Right lobe of liver (tissue), 6 donors: ENCODE measurements at regions not wholly inside any gene's neighbourhood (a gene's known extent, or its start where the extent isn't known, plus 50 kb on each side); places are given as distances from the start of the nearest gene placed in this dataset.

Experiments
- ATAC-seq, 4 donors: fragments of 200-7000 bp; cut with Tn5 transposase; one replicate each; pipeline ENCODE4 v1.9.1; 2020; ENCODE audit warnings: mild to moderate bottlenecking in 4 of 4, moderate library complexity in 4 of 4
- DNase-seq, 3 donors: peaks; one replicate each; pipeline ENCODE4 v3.0.0-alpha.2; 2020
- H3K27ac ChIP-seq, 3 donors: fragments of 200-600 bp; one replicate each; pipeline ENCODE4 v1.8.0; 2022
- H3K27me3 ChIP-seq, 2 donors: fragments of 200-600 bp; one replicate each; pipeline ENCODE4 v1.8.0; 2022
- H3K36me3 ChIP-seq, 4 donors: fragments of 200-600 bp; sonication (generic) in 1 of 4; one replicate each; pipeline versions ENCODE4 v1.5.1 to v1.8.0; 2017 to 2022; ENCODE audit warnings: control low read depth in 1 of 4
- H3K4me1 ChIP-seq, 4 donors: fragments of 200-600 bp; sonication (generic) in 1 of 4; one replicate each; pipeline versions ENCODE4 v1.5.1 to v1.8.0; 2017 to 2022; ENCODE audit warnings: control low read depth in 1 of 4
- H3K4me3 ChIP-seq, 3 donors: fragments of 200-600 bp; one replicate each; pipeline ENCODE4 v1.8.0; 2022
- H3K9me3 ChIP-seq, 4 donors: fragments of 200-600 bp; sonication (generic) in 1 of 4; one replicate each; pipeline versions ENCODE4 v1.5.1 to v1.8.0; 2017 to 2022; ENCODE audit warnings: control low read depth in 1 of 4
- POLR2A ChIP-seq: fragments of 450-650 bp; IDR thresholded peaks from one replicate; pipeline ENCODE4 v1.6.1; 2017; ENCODE audit warnings: antibody characterized with exemption, mild to moderate bottlenecking
- WGBS: methylation state at CpG from one replicate; pipeline ENCODE4 v1.1.6; 2018; ENCODE audit warnings: low coverage, low lambda C conversion rate; ENCODE audit not compliant: insufficient coverage; ENCODE audit errors: missing lambda C conversion rate; 5-methylcytosine and 5-hydroxymethylcytosine counted together
- intact Hi-C, 2 donors: fragments of 100-400 bp; cut with DNase I; formaldehyde crosslinking; loops; one replicate each; pipeline versions ENCODE4 v1.11.2 to v1.14.1; 2022
- TF ChIP-seq, protein P1 (sequence below), 4 donors: fragments of 200-600 bp in 3 of 4; fragments of 450-650 bp in 1 of 4; IDR thresholded peaks; one replicate each; pipeline versions ENCODE4 v1.5.1 to v1.8.0; 2016 to 2022; ENCODE audit warnings: antibody characterized with exemption in 4 of 4, mild to moderate bottlenecking in 2 of 4
- donor health status: DM: no; HTN: yes; CAD: no.
- donor health status: DM: no; HTN: no; CAD: no.
- donor health status: DM: no; HTN: no; CAD: no.
- donor health status: DM: no; HTN: yes; CAD: no.
- donor health status: DM: no; HTN: yes; CAD: no.

DNA sequence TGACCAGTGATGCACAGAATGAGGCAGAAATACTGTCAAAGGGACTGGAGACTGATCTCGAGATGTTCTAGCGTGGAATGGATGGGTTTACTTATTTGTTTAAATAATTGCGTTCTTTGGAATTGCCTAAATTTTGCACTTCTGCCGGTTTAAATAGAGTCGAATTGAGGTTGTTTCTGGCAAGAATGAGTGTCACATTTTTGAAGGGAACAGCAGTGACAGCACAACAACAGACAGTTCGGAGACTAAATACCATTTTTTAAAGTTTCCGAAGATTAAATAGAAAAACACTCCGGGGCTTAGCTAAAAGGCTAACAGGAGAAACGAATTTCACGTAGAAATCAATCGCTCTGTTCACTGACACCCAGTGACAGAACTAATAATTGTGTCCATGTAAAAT, 969.2 kb upstream of the RBFOX1 start:
- DNase-seq (no peak), ATAC-seq (no peak)
- no peaks in the 10 kb centered on the region for H3K27me3 ChIP-seq
- H3K9me3 ChIP-seq = no peaks in the 10 kb centered on the region
- intact Hi-C loops = no loop called here
- H3K27ac ChIP-seq = no peak overlapping the region
- H3K4me3 ChIP-seq = no peak overlapping the region
- H3K36me3 ChIP-seq = no peaks in the 10 kb centered on the region
- H3K4me1 ChIP-seq = no peaks in the 10 kb centered on the region
- TF ChIP-seq POLR2A = no peak
- TF ChIP-seq, protein P1, sequence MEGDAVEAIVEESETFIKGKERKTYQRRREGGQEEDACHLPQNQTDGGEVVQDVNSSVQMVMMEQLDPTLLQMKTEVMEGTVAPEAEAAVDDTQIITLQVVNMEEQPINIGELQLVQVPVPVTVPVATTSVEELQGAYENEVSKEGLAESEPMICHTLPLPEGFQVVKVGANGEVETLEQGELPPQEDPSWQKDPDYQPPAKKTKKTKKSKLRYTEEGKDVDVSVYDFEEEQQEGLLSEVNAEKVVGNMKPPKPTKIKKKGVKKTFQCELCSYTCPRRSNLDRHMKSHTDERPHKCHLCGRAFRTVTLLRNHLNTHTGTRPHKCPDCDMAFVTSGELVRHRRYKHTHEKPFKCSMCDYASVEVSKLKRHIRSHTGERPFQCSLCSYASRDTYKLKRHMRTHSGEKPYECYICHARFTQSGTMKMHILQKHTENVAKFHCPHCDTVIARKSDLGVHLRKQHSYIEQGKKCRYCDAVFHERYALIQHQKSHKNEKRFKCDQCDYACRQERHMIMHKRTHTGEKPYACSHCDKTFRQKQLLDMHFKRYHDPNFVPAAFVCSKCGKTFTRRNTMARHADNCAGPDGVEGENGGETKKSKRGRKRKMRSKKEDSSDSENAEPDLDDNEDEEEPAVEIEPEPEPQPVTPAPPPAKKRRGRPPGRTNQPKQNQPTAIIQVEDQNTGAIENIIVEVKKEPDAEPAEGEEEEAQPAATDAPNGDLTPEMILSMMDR (IDR thresholded peaks at IDR 0.05) = no peak
- WGBS = 48% methylated on average over 11 of the region's 11 CpGs

DNA sequence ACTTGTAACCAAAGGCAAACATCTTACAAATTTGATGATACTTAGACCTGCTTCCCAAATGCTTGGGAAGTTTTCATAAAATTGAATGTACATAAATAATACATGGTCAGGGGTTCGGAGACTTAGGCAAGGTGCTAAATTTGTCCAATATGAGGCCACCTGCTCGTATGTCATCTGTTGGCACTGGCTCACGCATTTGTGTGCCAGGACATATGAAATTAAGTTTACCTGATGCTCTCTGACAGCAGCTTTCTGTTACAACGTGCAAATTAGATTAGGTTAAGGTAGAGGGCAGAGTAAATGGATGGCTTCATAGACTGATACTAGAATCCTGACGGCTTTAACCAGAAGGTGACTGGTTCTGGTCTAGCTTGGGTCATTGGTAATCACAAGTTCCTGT, 970.3 kb upstream of the RBFOX1 start:
- TF ChIP-seq POLR2A = no peak
- TF ChIP-seq, protein P1 (IDR thresholded peaks at IDR 0.05) = no peak
- Histone ChIP-seq H3K27me3 (no peaks in the 10 kb centered on the region), H3K36me3 (no peaks in the 10 kb centered on the region), H3K4me1 (no peaks in the 10 kb centered on the region), H3K9me3 (no peaks in the 10 kb centered on the region), H3K27ac (no peak overlapping the region), H3K4me3 (no peak overlapping the region)
- ATAC-seq = no peak
- 36% methylated on average over 5 of the region's 5 CpGs for WGBS
- intact Hi-C loops = no loop called here
- no peak for DNase-seq

DNA sequence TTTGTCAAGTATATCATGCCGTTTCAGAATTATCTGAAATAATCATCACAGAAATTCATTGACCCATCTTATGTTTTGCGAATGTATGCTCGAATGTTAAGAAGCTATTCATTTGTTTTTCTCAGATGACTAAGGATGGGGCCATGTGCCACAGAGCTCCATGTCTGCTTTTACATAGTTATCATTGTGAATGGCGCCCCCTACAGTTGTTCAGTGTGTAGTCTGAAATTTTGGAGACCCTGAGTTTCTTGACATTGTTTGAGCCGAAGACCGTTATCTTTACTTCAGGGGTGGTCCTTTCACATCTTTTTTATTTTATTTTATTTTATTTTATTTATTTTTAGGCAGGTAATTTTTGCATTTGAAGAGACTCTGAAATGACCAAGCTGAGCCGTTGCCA, 972.0 kb upstream of the RBFOX1 start:
- whole genome bisulfite sequencing = 55% methylated on average over 7 of the region's 7 CpGs
- Histone ChIP-seq H3K27ac (no peak overlapping the region), H3K36me3 (no peaks in the 10 kb centered on the region), H3K4me3 (no peak overlapping the region), H3K4me1 (no peaks in the 10 kb centered on the region), H3K9me3 (no peaks in the 10 kb centered on the region), H3K27me3 (no peaks in the 10 kb centered on the region)
- ATAC-seq = no peak
- TF ChIP-seq, protein P1 (IDR thresholded peaks at IDR 0.05) = no peak
- no peak for TF ChIP-seq POLR2A
- intact Hi-C loops = no loop called here
- DNase-seq = no peak

DNA sequence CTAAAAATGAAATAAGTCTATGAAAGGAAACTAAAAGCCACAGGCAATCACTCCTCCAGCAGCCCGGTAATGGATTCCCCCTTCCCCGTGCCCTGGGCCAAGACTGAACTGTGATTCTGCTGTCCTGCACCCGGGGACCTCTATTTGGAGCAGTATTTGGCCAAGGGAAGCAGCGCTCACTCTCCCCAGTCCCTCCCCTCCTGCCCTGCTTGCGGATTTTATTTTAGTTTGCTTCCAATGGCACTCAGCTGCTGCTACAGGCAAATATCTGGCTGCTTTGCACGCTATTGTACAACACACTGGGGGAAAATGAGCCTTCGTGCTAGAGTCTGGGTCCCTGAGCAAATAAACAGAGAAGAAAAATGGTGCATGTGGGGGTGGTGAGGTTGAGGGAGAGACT, 975.7 kb upstream of the RBFOX1 start:
- Histone ChIP-seq H3K27ac (no peak overlapping the region), H3K36me3 (no peaks in the 10 kb centered on the region), H3K27me3 (no peaks in the 10 kb centered on the region), H3K9me3 (no peaks in the 10 kb centered on the region), H3K4me1 (no peaks in the 10 kb centered on the region), H3K4me3 (no peak overlapping the region)
- DNase-seq = no peak
- 26% methylated on average over 7 of the region's 7 CpGs for WGBS
- intact Hi-C loops = no loop called here
- no peak for TF ChIP-seq POLR2A
- no peak for ATAC-seq

- intact Hi-C loops = no loop called here
- no peak for ATAC-seq
These were observed 982.9 kb upstream of the RBFOX1 start for GRCh38 chr16:6349725-6350124.

More at GRCh38 chr16:6349725-6350124, 982.9 kb upstream of the RBFOX1 start:
- Histone ChIP-seq H3K27me3 (no peaks in the 10 kb centered on the region), H3K36me3 (no peaks in the 10 kb centered on the region), H3K9me3 (no peaks in the 10 kb centered on the region), H3K27ac (no peak overlapping the region), H3K4me3 (no peak overlapping the region), H3K4me1 (no peaks in the 10 kb centered on the region)
- TF ChIP-seq, protein P1 (IDR thresholded peaks at IDR 0.05) = no peak
- TF ChIP-seq POLR2A = no peak
- no peak for DNase-seq
- WGBS = 37% methylated on average over 4 of the region's 4 CpGs
